Ovary (tissue), 7 donors: ENCODE measurements at regions not wholly inside any gene's neighbourhood (a gene's known extent, or its start where the extent isn't known, plus 50 kb on each side); places are given as distances from the start of the nearest gene placed in this dataset.

ENCODE experiments used
- DNase-seq, 5 donors: peaks; one replicate each; pipeline ENCODE4 v3.0.0-alpha.2; 2019 to 2020
- H3K27ac ChIP-seq, 2 donors: fragments of 200-600 bp; one replicate each; pipeline versions ENCODE4 v1.5.1 to v1.8.0; 2019 to 2022
- H3K27me3 ChIP-seq: fragments of 200-600 bp; one replicate; pipeline ENCODE4 v1.8.0; 2022
- H3K36me3 ChIP-seq: fragments of 200-600 bp; sonication (generic); one replicate; pipeline ENCODE4 v1.5.1; 2019
- H3K4me1 ChIP-seq: one replicate; pipeline ENCODE4 v1.8.1; 2013; ENCODE audit warnings: mild to moderate bottlenecking, moderate library complexity; ENCODE audit not compliant: insufficient read depth
- H3K4me3 ChIP-seq: fragments of 200-600 bp; sonication (generic); one replicate; pipeline ENCODE4 v1.5.1; 2017
- H3K9me3 ChIP-seq, 2 donors: fragments of 200-600 bp in 1 of 2; sonication (generic) in 1 of 2; one replicate each; pipeline versions ENCODE4 v1.5.1 to v1.8.1; 2013 to 2019; ENCODE audit warnings: mild to moderate bottlenecking in 1 of 2, moderate library complexity in 1 of 2
- CTCF ChIP-seq, 3 donors: fragments of 450-650 bp in 2 of 3; fragments of 200-600 bp in 1 of 3; IDR thresholded peaks; one replicate each; pipeline versions ENCODE4 v1.5.1 to v1.8.0; 2016 to 2022; ENCODE audit warnings: antibody characterized with exemption in 3 of 3, mild to moderate bottlenecking in 1 of 3
- EP300 ChIP-seq: sonication (generic); formaldehyde crosslinking; IDR thresholded peaks from one replicate; pipeline ENCODE4 v1.6.1; 2017; ENCODE audit warnings: antibody characterized with exemption
- POLR2A ChIP-seq: fragments of 450-650 bp; IDR thresholded peaks from one replicate; pipeline ENCODE4 v1.6.1; 2017; ENCODE audit warnings: antibody characterized with exemption, mild to moderate bottlenecking, moderate library complexity
- WGBS, 3 donors: extraction: QIAGEN DNeasy Blood & Tissue Kit in 1 of 3; methylation state at CpG; one replicate each; pipeline versions ENCODE4 v1.1.5 to v1.1.7; 2013 to 2017; 5-methylcytosine and 5-hydroxymethylcytosine counted together
- intact Hi-C, 4 donors: fragments of 100-400 bp; cut with DNase I; formaldehyde crosslinking; loops; one replicate each; pipeline versions ENCODE4 v1.11.0 to v1.15.1; 2022 to 2023
- donor health status: DM: no; HTN: no; CAD: no; lungs with moderate emphysema.
- donor health status: DM: no; HTN: no; CAD: no.
- donor health status: Bipolar disorder and iron deficiency.
- donor health status: DM: no; HTN: no; CAD: no.
- donor health status: DM: yes; HTN: yes; CAD: no.

DNA sequence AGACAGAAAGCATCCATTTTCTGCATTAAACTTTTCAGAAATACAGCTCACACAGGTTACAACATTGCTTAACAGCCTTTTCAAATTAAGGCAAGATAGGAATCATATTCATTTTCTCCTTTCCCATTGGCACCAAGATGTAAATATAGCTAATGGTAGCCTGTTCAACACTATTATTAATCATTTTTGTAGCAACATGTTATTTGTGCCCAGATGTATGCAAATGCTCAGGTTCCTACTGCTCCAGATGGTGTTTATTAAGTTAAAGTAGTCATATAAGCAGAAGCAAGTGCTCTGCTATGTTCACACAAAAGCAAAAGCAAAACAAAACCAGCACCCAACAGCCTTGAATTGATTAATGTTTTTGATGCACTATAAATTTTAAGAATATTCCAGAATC, 1110.6 kb downstream of the SLC6A15 start:
- Histone ChIP-seq H3K27me3 (no peaks in the 10 kb centered on the region), H3K4me3 (no peak overlapping the region), H3K4me1 (no peaks in the 10 kb centered on the region), H3K9me3 (no peaks in the 10 kb centered on the region), H3K36me3 (no peaks in the 10 kb centered on the region), H3K27ac (no peak overlapping the region)
- intact Hi-C loops: no loop called here
- no peak for TF ChIP-seq EP300
- no peak for TF ChIP-seq POLR2A
- TF ChIP-seq CTCF (IDR thresholded peaks at IDR 0.05): no peak
- DNase-seq: no peak

- Histone ChIP-seq H3K9me3 (no peaks in the 10 kb centered on the region), H3K4me3 (no peak overlapping the region), H3K36me3 (no peaks in the 10 kb centered on the region), H3K27ac (no peak overlapping the region), H3K27me3 (no peaks in the 10 kb centered on the region), H3K4me1 (no peaks in the 10 kb centered on the region)
- intact Hi-C loops: no loop called here
- DNase-seq: no peak
- WGBS, 3 donors: 85 to 89% (median 88%) methylated on average over 2 of the region's 2 CpGs
- TF ChIP-seq POLR2A (no peak), EP300 (no peak), CTCF (IDR thresholded peaks at IDR 0.05) (no peak)
Measured at GRCh38 chr12:83800022-83800421, 1112.6 kb downstream of the SLC6A15 start.

GRCh38 chr12:83796531-83796930, 1109.8 kb downstream of the TMTC2 start:
- Histone ChIP-seq H3K27me3 (no peaks in the 10 kb centered on the region), H3K4me3 (no peak overlapping the region), H3K9me3 (no peaks in the 10 kb centered on the region), H3K27ac (no peak overlapping the region), H3K4me1 (no peaks in the 10 kb centered on the region), H3K36me3 (no peaks in the 10 kb centered on the region)
- DNase-seq: no peak
- intact Hi-C loops: no loop called here
- WGBS, 3 donors: 38 to 53% (median 43%) methylated on average over 3 of the region's 3 CpGs
- TF ChIP-seq EP300 (no peak), POLR2A (no peak), CTCF (IDR thresholded peaks at IDR 0.05) (no peak)

DNA sequence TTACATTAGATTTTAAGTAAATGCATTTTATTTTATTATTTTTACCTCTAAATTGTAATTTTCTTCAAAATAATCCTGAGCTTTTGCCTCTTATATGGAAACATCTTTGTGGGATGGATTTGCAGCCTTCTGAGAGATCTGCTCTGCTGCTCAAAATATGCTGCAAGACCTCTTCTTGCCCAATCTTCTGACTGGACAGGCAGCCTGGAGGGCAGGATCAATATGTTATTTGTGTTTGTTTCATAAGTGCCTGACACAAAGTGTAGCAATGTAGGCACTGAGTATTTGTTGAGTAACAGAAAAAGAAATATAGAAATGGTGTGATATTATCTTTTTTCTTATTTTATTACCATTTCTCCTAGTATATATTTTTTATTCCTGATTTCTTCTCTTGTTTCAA, 1106.9 kb downstream of the TMTC2 start:
- DNase-seq: no peak
- H3K27ac ChIP-seq: no peak overlapping the region
- no peaks in the 10 kb centered on the region for H3K36me3 ChIP-seq
- intact Hi-C loops: no loop called here
- no peaks in the 10 kb centered on the region for H3K9me3 ChIP-seq
- TF ChIP-seq CTCF (IDR thresholded peaks at IDR 0.05): no peak
- TF ChIP-seq EP300: no peak
- TF ChIP-seq POLR2A: no peak
- H3K4me3 ChIP-seq: no peak overlapping the region
- no peaks in the 10 kb centered on the region for H3K27me3 ChIP-seq
- no peaks in the 10 kb centered on the region for H3K4me1 ChIP-seq

- no peak for TF ChIP-seq POLR2A
- no peak for TF ChIP-seq CTCF (IDR thresholded peaks at IDR 0.05)
- TF ChIP-seq EP300: no peak
- Histone ChIP-seq H3K27me3 (no peaks in the 10 kb centered on the region), H3K9me3 (no peaks in the 10 kb centered on the region), H3K36me3 (no peaks in the 10 kb centered on the region), H3K4me3 (no peak overlapping the region), H3K27ac (no peak overlapping the region), H3K4me1 (no peaks in the 10 kb centered on the region)
- intact Hi-C loops: no loop called here
- WGBS, 3 donors: 72 to 83% (median 75%) methylated on average over 7 of the region's 7 CpGs
- DNase-seq: no peak
Measured at GRCh38 chr12:83784298-83784890, 1097.7 kb downstream of the TMTC2 start.
